HEK293T (cell line): ENCODE measurements at regions not wholly inside any gene's neighbourhood (a gene's known extent, or its start where the extent isn't known, plus 50 kb on each side); places are given as distances from the start of the nearest gene placed in this dataset.
"Not testable (repeated sequence)": the region's sequence is repeated elsewhere in the genome, so short reads cannot be mapped to it uniquely, and the experiment has no call there.

Source experiments
- CTCF ChIA-PET: fragments of 350-600 bp; formaldehyde crosslinking; extraction: SDS; loops from one replicate; lab custom pipeline; 2021; ENCODE audit warnings: antibody characterized with exemption, inconsistent platforms; lab: Yijun Ruan, JAX
- POLR2A ChIA-PET: fragments of 350-600 bp; formaldehyde crosslinking; extraction: SDS; loops from one replicate; lab custom pipeline; 2020; ENCODE audit warnings: antibody characterized with exemption, inconsistent platforms; lab: Yijun Ruan, JAX
- DNase-seq: peaks from one replicate; pipeline ENCODE4 v3.0.0; 2012; ENCODE audit warnings: mixed read lengths; ENCODE audit errors: extremely low spot score
- ARNT ChIP-seq: fragments of 450-650 bp; IDR thresholded peaks from 2 replicates; pipeline ENCODE4 v1.6.1; 2017; ENCODE audit warnings: mild to moderate bottlenecking
- BHLHE40 ChIP-seq: fragments of 450-650 bp; IDR thresholded peaks from 2 replicates; pipeline ENCODE4 v1.6.1; 2016; ENCODE audit warnings: mild to moderate bottlenecking, moderate library complexity, borderline replicate concordance
- CTBP1 ChIP-seq: fragments of 450-650 bp; IDR thresholded peaks from 2 replicates; pipeline ENCODE4 v1.6.1; 2016; ENCODE audit warnings: borderline replicate concordance
- ELF4 ChIP-seq: fragments of 450-650 bp; IDR thresholded peaks from 2 replicates; pipeline ENCODE4 v1.6.1; 2017; ENCODE audit warnings: antibody characterized with exemption
- FOXA1 ChIP-seq: fragments of 450-650 bp; IDR thresholded peaks from 2 replicates; pipeline ENCODE4 v1.6.1; 2016; ENCODE audit warnings: mild to moderate bottlenecking
- FOXK2 ChIP-seq: fragments of 450-650 bp; IDR thresholded peaks from 2 replicates; pipeline ENCODE4 v1.6.1; 2016; ENCODE audit warnings: mild to moderate bottlenecking
- FOXM1 ChIP-seq: fragments of 450-650 bp; IDR thresholded peaks from 2 replicates; pipeline ENCODE4 v1.6.1; 2017; ENCODE audit warnings: mild to moderate bottlenecking, borderline replicate concordance
- HDGF ChIP-seq: fragments of 450-650 bp; IDR thresholded peaks from 2 replicates; pipeline ENCODE4 v1.6.1; 2017; ENCODE audit warnings: antibody characterized with exemption, borderline replicate concordance
- L3MBTL2 ChIP-seq: fragments of 450-650 bp; conservative IDR thresholded peaks from 2 replicates; pipeline ENCODE4 v1.6.1; 2016; ENCODE audit warnings: mild to moderate bottlenecking
- LEF1 ChIP-seq: fragments of 450-650 bp; IDR thresholded peaks from 2 replicates; pipeline ENCODE4 v1.6.1; 2017; ENCODE audit warnings: mild to moderate bottlenecking, borderline replicate concordance
- NFRKB ChIP-seq: fragments of 450-650 bp; IDR thresholded peaks from 2 replicates; pipeline ENCODE4 v1.6.1; 2016; ENCODE audit warnings: mild to moderate bottlenecking, moderate library complexity
- SP1 ChIP-seq: fragments of 450-650 bp; IDR thresholded peaks from 2 replicates; pipeline ENCODE4 v1.6.1; 2017
- SUZ12 ChIP-seq: fragments of 450-650 bp; IDR thresholded peaks from 2 replicates; pipeline ENCODE4 v1.6.1; 2016; ENCODE audit warnings: mild to moderate bottlenecking
- TARDBP ChIP-seq: fragments of 450-650 bp; IDR thresholded peaks from 2 replicates; pipeline ENCODE4 v1.6.1; 2016
- ZNF384 ChIP-seq: fragments of 450-650 bp; IDR thresholded peaks from 2 replicates; pipeline ENCODE4 v1.6.1; 2016
- TF ChIP-seq, protein P1 (sequence below): fragments of 450-650 bp; IDR thresholded peaks from 2 replicates; pipeline ENCODE4 v1.6.1; 2016

DNA sequence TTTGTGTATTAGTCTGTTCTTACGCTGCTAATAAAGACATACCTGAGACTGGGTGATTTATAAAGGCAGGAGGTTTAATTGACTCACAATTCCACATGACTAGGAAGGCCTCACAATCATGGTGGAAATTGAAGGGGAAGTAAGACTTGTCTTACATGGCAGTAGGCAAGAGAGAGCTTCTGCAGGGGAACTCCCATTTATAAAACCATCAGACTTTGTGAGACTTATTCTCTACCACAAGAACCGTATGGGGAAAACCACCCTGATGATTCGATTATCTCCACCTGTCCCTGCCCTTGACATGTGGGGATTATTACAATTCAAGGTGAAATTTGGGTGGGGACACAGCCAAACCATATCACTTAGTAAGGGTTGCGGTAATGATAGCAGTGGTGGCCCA is 833.1 kb downstream of the FLRT2 start:
- DNase-seq, result no peak
- CTCF ChIA-PET, result no interaction called here
- POLR2A ChIA-PET, result no interaction called here
- no peak for TF ChIP-seq ELF4

DNA sequence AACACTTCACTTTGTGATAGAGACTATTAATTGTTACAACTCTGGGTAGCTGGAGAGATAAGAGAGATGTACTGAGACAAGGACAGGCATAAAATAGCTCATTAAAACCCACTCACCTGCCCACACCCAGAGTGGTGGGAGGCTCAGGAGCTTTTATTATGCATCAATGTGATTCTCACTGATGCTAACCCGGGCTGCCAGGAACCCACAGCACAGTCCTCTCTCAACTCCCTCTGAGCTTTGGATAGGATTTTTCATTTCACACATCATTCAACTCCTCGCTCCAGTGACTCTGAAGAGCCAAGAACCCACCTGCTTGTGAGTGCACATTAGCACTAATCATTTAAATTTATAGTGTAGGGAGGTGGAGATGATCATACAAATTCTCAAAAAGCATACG is 827.9 kb downstream of the FLRT2 start:
- POLR2A ChIA-PET, result no interaction called here
- DNase-seq, result no peak
- CTCF ChIA-PET, result no interaction called here
- TF ChIP-seq FOXA1 (no peak), HDGF (no peak), BHLHE40 (no peak), L3MBTL2 (no peak), ELF4 (no peak), FOXM1 (no peak), SP1 (no peak), CTBP1 (no peak), TARDBP (no peak), LEF1 (no peak), ARNT (no peak), NFRKB (no peak), SUZ12 (no peak), ZNF384 (no peak), FOXK2 (no peak)
- TF ChIP-seq, protein P1, sequence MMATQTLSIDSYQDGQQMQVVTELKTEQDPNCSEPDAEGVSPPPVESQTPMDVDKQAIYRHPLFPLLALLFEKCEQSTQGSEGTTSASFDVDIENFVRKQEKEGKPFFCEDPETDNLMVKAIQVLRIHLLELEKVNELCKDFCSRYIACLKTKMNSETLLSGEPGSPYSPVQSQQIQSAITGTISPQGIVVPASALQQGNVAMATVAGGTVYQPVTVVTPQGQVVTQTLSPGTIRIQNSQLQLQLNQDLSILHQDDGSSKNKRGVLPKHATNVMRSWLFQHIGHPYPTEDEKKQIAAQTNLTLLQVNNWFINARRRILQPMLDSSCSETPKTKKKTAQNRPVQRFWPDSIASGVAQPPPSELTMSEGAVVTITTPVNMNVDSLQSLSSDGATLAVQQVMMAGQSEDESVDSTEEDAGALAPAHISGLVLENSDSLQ, result no peak

DNA sequence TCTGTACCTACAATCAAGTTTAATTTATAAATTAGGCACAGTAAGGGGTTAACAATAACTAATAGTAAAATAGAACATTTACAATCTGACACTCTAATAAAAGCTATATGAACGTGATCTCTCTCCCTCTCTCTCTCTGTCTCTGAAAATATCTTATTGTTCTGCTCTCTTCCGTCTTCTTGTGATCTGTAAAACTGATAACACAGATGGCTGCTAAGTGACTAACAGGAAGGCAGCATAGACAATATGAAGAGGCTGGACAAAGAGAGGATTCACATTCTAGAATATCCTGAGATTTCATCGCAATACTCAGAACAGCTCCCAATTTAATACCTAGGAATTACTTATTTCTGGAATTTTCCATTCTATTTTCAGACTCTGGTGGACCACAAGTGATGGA is 827.2 kb downstream of the FLRT2 start:
- ChIA-PET POLR2A (no interaction called here), CTCF (no interaction called here)

DNA sequence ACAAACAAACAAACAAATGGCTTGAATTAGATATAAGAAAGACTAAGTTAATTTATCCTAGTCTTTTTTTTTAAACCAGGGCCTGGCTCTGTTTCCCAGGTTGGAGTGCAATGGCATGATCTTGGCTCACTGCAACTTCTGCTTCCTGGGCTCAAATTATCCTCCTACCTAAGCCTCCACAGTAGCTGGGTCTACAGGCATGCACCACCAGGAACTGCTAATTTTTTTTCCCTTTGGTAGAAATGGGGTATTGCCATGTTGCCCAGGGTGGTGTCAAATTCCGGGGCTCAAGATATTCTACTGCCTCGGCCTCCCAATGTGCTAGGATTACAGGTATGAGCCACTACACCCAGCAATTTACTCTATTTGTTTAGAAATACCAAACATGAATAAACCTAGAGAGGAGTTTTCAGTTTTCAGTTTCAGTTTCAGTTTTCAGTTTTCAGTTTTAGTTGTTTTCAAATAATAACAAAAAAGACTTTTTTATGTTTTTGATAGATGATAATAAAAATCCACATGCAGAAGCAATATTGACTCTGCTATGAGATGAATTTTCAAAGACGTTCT is 817.0 kb downstream of the FLRT2 start:
- POLR2A ChIA-PET, result no interaction called here
- CTCF ChIA-PET, result no interaction called here
- no peak for DNase-seq
- TF ChIP-seq FOXA1, result no peak
- no peak for TF ChIP-seq FOXM1

More for the DNA sequence above, 827.2 kb downstream of the FLRT2 start:
- no peak for DNase-seq
- TF ChIP-seq FOXK2, result no peak

- TF ChIP-seq FOXA1 (no peak), NFRKB (no peak), LEF1 (no peak), CTBP1 (no peak), HDGF (no peak), L3MBTL2 (no peak), ELF4 (no peak), BHLHE40 (no peak), ZNF384 (no peak), ARNT (no peak), SP1 (no peak), SUZ12 (no peak), FOXK2 (no peak), TARDBP (no peak), FOXM1 (no peak)
- CTCF ChIA-PET, result no interaction called here
- no peak for DNase-seq
- POLR2A ChIA-PET, result no interaction called here
Observed at GRCh38 chr14:86334355-86334754, 804.4 kb downstream of the FLRT2 start.

GRCh38 chr14:86333493-86333892 is 803.5 kb downstream of the FLRT2 start:
- DNase-seq, result no peak
- CTCF ChIA-PET, result no interaction called here
- POLR2A ChIA-PET, result no interaction called here
- TF ChIP-seq ZNF384, result no peak
- TF ChIP-seq SUZ12, result no peak
- no peak for TF ChIP-seq SP1
- TF ChIP-seq TARDBP, result no peak
- TF ChIP-seq NFRKB, result no peak
- no peak for TF ChIP-seq ELF4
- no peak for TF ChIP-seq L3MBTL2
- no peak for TF ChIP-seq BHLHE40
- TF ChIP-seq, protein P1, result no peak
- no peak for TF ChIP-seq FOXK2
- TF ChIP-seq FOXA1, result no peak
- no peak for TF ChIP-seq LEF1
- TF ChIP-seq HDGF, result no peak
- TF ChIP-seq ARNT, result no peak
- no peak for TF ChIP-seq FOXM1
- no peak for TF ChIP-seq CTBP1

DNA sequence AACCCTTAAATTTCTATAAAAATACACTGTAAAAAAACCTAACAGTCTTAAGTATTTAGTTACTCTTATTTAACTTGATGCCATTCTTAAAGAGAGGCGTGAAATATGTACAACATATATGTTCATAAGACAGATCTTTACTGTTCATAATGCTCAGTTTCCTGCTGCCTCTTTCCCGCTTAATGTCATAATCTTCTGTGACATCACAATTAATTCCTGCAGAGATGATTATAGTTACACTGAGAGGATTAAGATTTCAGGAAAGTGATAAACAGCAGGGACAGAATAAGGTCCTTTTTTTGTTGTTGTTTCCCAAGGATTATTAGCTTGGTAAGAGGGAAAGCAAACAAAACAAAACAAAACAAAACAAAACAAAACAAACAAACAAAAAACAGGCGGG is 801.4 kb downstream of the FLRT2 start:
- no peak for TF ChIP-seq SUZ12
- no peak for TF ChIP-seq LEF1
- TF ChIP-seq ZNF384, result no peak
- no peak for TF ChIP-seq L3MBTL2
- no peak for TF ChIP-seq HDGF
- TF ChIP-seq, protein P1, result no peak
- CTCF ChIA-PET, result no interaction called here

GRCh38 chr14:86321151-86321550 is 791.2 kb downstream of the FLRT2 start:
- POLR2A ChIA-PET, result no interaction called here
- no peak for TF ChIP-seq NFRKB
- TF ChIP-seq ELF4, result no peak
- TF ChIP-seq FOXK2, result no peak
- no peak for TF ChIP-seq BHLHE40
- no peak for TF ChIP-seq L3MBTL2
- TF ChIP-seq HDGF, result no peak
- TF ChIP-seq LEF1, result no peak
- no peak for TF ChIP-seq FOXM1
- no peak for TF ChIP-seq CTBP1
- TF ChIP-seq FOXA1, result no peak
- no peak for TF ChIP-seq SUZ12
- no peak for TF ChIP-seq TARDBP
- TF ChIP-seq SP1, result no peak
- TF ChIP-seq ZNF384, result no peak
- TF ChIP-seq, protein P1, result no peak
- TF ChIP-seq ARNT, result no peak

More for the DNA sequence above, 801.4 kb downstream of the FLRT2 start:
- no peak for DNase-seq
- POLR2A ChIA-PET, result no interaction called here

DNA sequence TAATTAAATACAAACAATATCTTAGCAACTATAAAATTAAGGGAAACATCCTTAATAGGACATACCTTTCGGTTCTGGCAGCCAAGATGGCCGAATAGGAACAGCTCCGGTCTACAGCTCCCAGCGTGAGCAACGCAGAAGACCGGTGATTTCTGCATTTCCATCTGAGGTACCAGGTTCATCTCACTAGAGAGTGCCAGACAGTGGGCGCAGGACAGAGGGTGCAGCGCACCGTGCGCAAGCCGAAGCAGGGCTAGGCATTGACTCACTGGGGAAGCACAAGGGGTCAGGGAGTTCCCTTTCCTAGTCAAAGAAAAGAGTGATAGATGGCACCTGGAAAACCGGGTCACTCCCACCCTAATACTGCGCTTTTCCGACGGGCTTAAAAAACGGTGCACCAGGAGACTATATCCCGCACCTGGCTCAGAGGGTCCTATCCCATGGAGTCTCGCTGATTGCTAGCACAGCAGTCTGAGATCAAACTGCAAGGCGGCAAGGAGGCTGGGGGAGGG is 782.3 kb downstream of the FLRT2 start:
- POLR2A ChIA-PET, DNase-seq, CTCF ChIA-PET: not testable (repeated sequence)

More at GRCh38 chr14:86321151-86321550, 791.2 kb downstream of the FLRT2 start:
- DNase-seq, result no peak
- CTCF ChIA-PET, result no interaction called here
